Endothelial cell (in vitro differentiated cells): ENCODE measurements at regions not wholly inside any gene's neighbourhood (a gene's known extent, or its start where the extent isn't known, plus 50 kb on each side); places are given as distances from the start of the nearest gene placed in this dataset.
A peak's percentile ranks its signal among the peaks of the same experiment; 100 is the strongest.
"Not testable (repeated sequence)": the region's sequence is repeated elsewhere in the genome, so short reads cannot be mapped to it uniquely, and the experiment has no call there.

Experiments used
- DNase-seq: peaks from one replicate; pipeline ENCODE4 v3.0.0; 2021; ENCODE audit warnings: low spot score
- H3K27ac Mint-ChIP-seq: one replicate; pipeline ENCODE4 v1.8.0; 2021; ENCODE audit warnings: mixed read lengths, inconsistent platforms; ENCODE audit not compliant: unreplicated experiment
- H3K27me3 Mint-ChIP-seq: one replicate; pipeline ENCODE4 v1.8.0; 2021; ENCODE audit warnings: mild to moderate bottlenecking, moderate library complexity, mixed read lengths, inconsistent platforms; ENCODE audit not compliant: unreplicated experiment
- H3K36me3 Mint-ChIP-seq: one replicate; pipeline ENCODE4 v1.8.0; 2021; ENCODE audit warnings: mild to moderate bottlenecking, low read depth, mixed read lengths, inconsistent platforms; ENCODE audit not compliant: unreplicated experiment
- H3K4me1 Mint-ChIP-seq: one replicate; pipeline ENCODE4 v1.8.0; 2021; ENCODE audit warnings: mild to moderate bottlenecking, mixed read lengths, inconsistent platforms; ENCODE audit not compliant: unreplicated experiment
- H3K4me3 Mint-ChIP-seq: one replicate; pipeline ENCODE4 v1.8.0; 2021; ENCODE audit warnings: mild to moderate bottlenecking, mixed read lengths, inconsistent platforms; ENCODE audit not compliant: unreplicated experiment
- H3K9me3 Mint-ChIP-seq: one replicate; pipeline ENCODE4 v1.8.0; 2021; ENCODE audit warnings: mixed read lengths, inconsistent platforms; ENCODE audit not compliant: unreplicated experiment
- CTCF ChIP-seq: fragments of 200-600 bp; sonication (generic); IDR thresholded peaks from one replicate; pipeline ENCODE4 v1.5.0; 2021; ENCODE audit warnings: antibody characterized with exemption; ENCODE audit not compliant: unreplicated experiment

- H3K36me3 Mint-ChIP-seq, result no peaks in the 10 kb centered on the region
- peaks cover 8% of the 10 kb centered on the region for H3K9me3 Mint-ChIP-seq
- H3K4me3 Mint-ChIP-seq, result no peak overlapping the region
- H3K4me1 Mint-ChIP-seq, result peaks cover 8% of the 10 kb centered on the region
- TF ChIP-seq CTCF, result no peak
- no peak for DNase-seq
- H3K27ac Mint-ChIP-seq, result no peak overlapping the region
- peaks cover 2% of the 10 kb centered on the region for H3K27me3 Mint-ChIP-seq
These were observed 64.9 kb upstream of the SULF2 start for GRCh38 chr20:47850146-47850545.

- H3K27me3 Mint-ChIP-seq, result peaks cover 2% of the 10 kb centered on the region
- H3K4me3 Mint-ChIP-seq, result no peak overlapping the region
- peaks cover 8% of the 10 kb centered on the region for H3K4me1 Mint-ChIP-seq
- peak overlapping the region; percentile 32 for H3K27ac Mint-ChIP-seq
- H3K36me3 Mint-ChIP-seq, result no peaks in the 10 kb centered on the region
- DNase-seq, result no peak
- no peak for TF ChIP-seq CTCF
- peaks cover 8% of the 10 kb centered on the region for H3K9me3 Mint-ChIP-seq
These were observed 64.3 kb upstream of the SULF2 start for GRCh38 chr20:47849596-47849995.

DNA sequence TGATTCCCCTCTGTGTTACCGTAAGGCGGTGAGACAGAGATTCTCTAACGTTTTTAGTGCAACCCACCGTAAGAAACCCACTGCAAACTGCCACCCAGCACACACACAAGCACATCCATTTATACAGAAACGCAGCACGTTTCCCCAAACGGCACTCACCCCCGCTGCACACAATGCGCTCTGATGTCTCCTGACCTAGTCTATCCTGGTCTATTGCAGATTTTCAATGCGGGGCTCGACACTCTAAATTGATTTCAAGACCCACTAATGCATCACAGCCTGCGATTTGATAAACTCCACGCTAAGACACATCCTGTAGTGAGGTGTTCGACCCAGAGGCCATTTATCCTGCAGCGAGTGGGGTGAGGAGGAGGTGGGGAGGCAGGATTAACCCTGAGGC, 63.7 kb upstream of the SULF2 start:
- no peak overlapping the region for H3K27ac Mint-ChIP-seq
- H3K9me3 Mint-ChIP-seq, result peaks cover 8% of the 10 kb centered on the region
- no peaks in the 10 kb centered on the region for H3K36me3 Mint-ChIP-seq
- no peak for TF ChIP-seq CTCF
- peaks cover 2% of the 10 kb centered on the region for H3K27me3 Mint-ChIP-seq
- no peak for DNase-seq
- no peak overlapping the region for H3K4me3 Mint-ChIP-seq
- H3K4me1 Mint-ChIP-seq, result peaks cover 8% of the 10 kb centered on the region

GRCh38 chr20:47848534-47848933, 63.3 kb upstream of the SULF2 start:
- H3K9me3 Mint-ChIP-seq, H3K27ac Mint-ChIP-seq, DNase-seq, H3K36me3 Mint-ChIP-seq, H3K27me3 Mint-ChIP-seq, H3K4me3 Mint-ChIP-seq, H3K4me1 Mint-ChIP-seq: not testable (repeated sequence)

DNA sequence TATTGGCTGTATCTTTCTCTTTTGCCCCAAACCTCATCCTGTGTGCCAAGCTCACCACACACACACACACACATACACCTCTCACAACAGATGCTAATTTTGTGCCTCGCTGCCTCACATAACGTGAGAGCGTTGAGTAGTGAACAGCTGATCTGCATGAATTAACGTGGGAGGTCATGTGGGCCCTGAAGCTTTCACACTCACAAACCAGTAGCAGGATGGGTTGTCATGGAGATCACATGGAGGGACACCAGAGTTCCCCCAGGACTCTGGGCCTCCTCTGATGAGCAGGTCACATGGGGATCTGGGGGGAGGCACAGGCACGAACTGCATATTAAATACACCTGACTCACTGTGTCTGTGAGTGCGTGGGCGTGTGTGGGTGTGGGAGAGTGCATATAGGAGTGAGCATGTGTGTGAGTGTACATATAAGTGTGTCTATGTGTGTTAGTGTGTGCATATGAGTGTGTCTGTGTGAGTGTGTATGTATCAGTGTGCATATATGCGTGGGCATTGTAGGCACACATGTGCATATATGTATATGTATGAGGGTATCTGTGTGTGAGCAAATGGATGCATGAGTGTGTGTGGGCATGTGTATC, 62.7 kb upstream of the SULF2 start:
- Mint-ChIP-seq H3K36me3 (no peaks in the 10 kb centered on the region), H3K27me3 (peaks cover 5% of the 10 kb centered on the region)
- DNase-seq, result no peak

GRCh38 chr20:47847220-47847619, 61.9 kb upstream of the SULF2 start:
- not testable (repeated sequence) for H3K4me3 Mint-ChIP-seq, H3K36me3 Mint-ChIP-seq, H3K27me3 Mint-ChIP-seq, H3K9me3 Mint-ChIP-seq, H3K27ac Mint-ChIP-seq, DNase-seq
- peaks cover 11% of the 10 kb centered on the region for H3K4me1 Mint-ChIP-seq

More for the DNA sequence above, 62.7 kb upstream of the SULF2 start:
- no peak overlapping the region for H3K4me3 Mint-ChIP-seq
- no peak overlapping the region for H3K27ac Mint-ChIP-seq
- peaks cover 11% of the 10 kb centered on the region for H3K4me1 Mint-ChIP-seq
- H3K9me3 Mint-ChIP-seq, result peaks cover 8% of the 10 kb centered on the region
- no peak for TF ChIP-seq CTCF

- H3K36me3 Mint-ChIP-seq, H3K9me3 Mint-ChIP-seq, DNase-seq, H3K27me3 Mint-ChIP-seq, H3K4me3 Mint-ChIP-seq, H3K27ac Mint-ChIP-seq: not testable (repeated sequence)
- peaks cover 11% of the 10 kb centered on the region for H3K4me1 Mint-ChIP-seq
These were observed 61.4 kb upstream of the SULF2 start for GRCh38 chr20:47846651-47847050.

DNA sequence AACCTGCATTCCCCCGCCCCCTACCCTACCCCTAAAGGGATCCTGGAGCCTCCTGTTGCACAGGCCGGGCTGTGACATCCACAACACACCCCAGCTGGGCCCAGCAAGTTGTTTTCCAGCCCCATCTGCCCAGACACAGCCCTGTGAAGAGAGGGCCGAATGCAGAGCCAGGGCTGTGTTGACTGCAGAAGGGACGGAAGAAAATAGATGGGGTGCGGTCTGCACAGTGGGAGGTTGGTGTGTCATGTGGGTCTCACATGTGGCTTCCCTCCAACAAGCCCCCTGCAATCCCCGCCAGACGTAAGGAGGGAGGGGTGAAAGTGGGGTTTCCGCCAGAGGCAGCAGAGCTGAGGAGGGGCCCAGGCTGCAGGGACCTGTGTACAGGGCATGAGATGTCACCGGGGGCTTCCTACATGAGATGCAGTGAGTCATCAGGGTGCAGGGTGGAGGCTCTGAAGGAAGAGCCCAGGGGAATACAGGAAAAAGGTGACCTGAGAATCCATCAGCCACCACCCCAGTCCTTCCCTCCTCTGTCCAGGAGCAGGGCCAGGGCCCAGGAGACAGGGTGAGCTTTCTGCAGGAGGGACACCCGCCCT, 60.2 kb upstream of the SULF2 start:
- H3K36me3 Mint-ChIP-seq, result not testable (repeated sequence)

GRCh38 chr20:47844568-47844906, 59.3 kb upstream of the SULF2 start:
- H3K4me1 Mint-ChIP-seq, result peaks cover 11% of the 10 kb centered on the region
- H3K36me3 Mint-ChIP-seq, H3K9me3 Mint-ChIP-seq, DNase-seq, H3K4me3 Mint-ChIP-seq, H3K27me3 Mint-ChIP-seq, H3K27ac Mint-ChIP-seq: not testable (repeated sequence)

More for the DNA sequence above, 60.2 kb upstream of the SULF2 start:
- H3K4me1 Mint-ChIP-seq, result peaks cover 11% of the 10 kb centered on the region
- not testable (repeated sequence) for H3K9me3 Mint-ChIP-seq, H3K4me3 Mint-ChIP-seq, DNase-seq, H3K27ac Mint-ChIP-seq, H3K27me3 Mint-ChIP-seq
